ENCODE measurements at regions not wholly inside any gene's neighbourhood (a gene's known extent, or its start where the extent isn't known, plus 50 kb on each side); places are given as distances from the start of the nearest gene placed in this dataset.
A peak's percentile ranks its signal among the peaks of the same experiment; 100 is the strongest.

GRCh38 chr10:85535926-85536325 is 830.7 kb downstream of the GRID1 start:
- H3K4me1 ChIP-seq (ENCODE audit: insufficient read depth), result peaks cover 9% of the 10 kb centered on the region; the same call in 1 of the 2 replicates
- H3K79me2 ChIP-seq (replicated peaks; ENCODE audit: insufficient read depth), result no peaks in the 10 kb centered on the region
- H3K27ac ChIP-seq (ENCODE audit: low read depth), result no peak overlapping the region
- TF ChIP-seq JUNB (IDR thresholded peaks at IDR 0.05; ENCODE audit: unreplicated experiment) (no peak), REST (IDR thresholded peaks at IDR 0.05; ENCODE audit: unreplicated experiment) (no peak), ZNF462 (CRISPR knock-in tag; IDR thresholded peaks at IDR 0.05) (no peak), NANOG (IDR thresholded peaks at IDR 0.05; ENCODE audit: borderline replicate concordance) (no peak), ZNF114 (CRISPR knock-in tag; IDR thresholded peaks at IDR 0.05) (no peak), ETS1 (IDR thresholded peaks at IDR 0.05) (no peak), EZH2phosphoT487 (IDR thresholded peaks at IDR 0.05; ENCODE audit: unreplicated experiment) (no peak), POLR2AphosphoS5 (IDR thresholded peaks at IDR 0.05; ENCODE audit: low read depth) (no peak), STAT1 (IDR thresholded peaks at IDR 0.05; ENCODE audit: unreplicated experiment) (no peak), CTCF (conservative IDR thresholded peaks at IDR 0.05; ENCODE audit: low read depth in 2 of 2) (no peak), EZH2 (IDR thresholded peaks at IDR 0.05; ENCODE audit: low read depth, unreplicated experiment) (no peak), ZNF331 (CRISPR knock-in tag; IDR thresholded peaks at IDR 0.05; ENCODE audit: low read depth) (no peak), CREB1 (CRISPR knock-in tag; IDR thresholded peaks at IDR 0.05; ENCODE audit: low read depth) (no peak)
- no peak overlapping the region for H3K4me3 ChIP-seq
- peaks cover 11% of the 10 kb centered on the region for H3K36me3 Mint-ChIP-seq (ENCODE audit: low read depth)
- peaks cover 66% of the 10 kb centered on the region for H3K9me3 Mint-ChIP-seq
- no peaks in the 10 kb centered on the region for H3K36me3 ChIP-seq (ENCODE audit: insufficient read depth)
- no peak overlapping the region for H2AFZ ChIP-seq
- peaks cover 14% of the 10 kb centered on the region for H3K4me1 Mint-ChIP-seq
- no peak overlapping the region for H3K4me3 Mint-ChIP-seq
- H3F3A ChIP-seq (replicated peaks; ENCODE audit: low read depth), result no peaks in the 10 kb centered on the region
- no peak for ATAC-seq
- peaks cover 2% of the 10 kb centered on the region for H3K27me3 Mint-ChIP-seq (ENCODE audit: insufficient read depth, low read depth, poor library complexity)
- no peaks in the 10 kb centered on the region for H3K9me2 ChIP-seq (ENCODE audit: insufficient read depth)
- H3K27ac Mint-ChIP-seq, result no peak overlapping the region
- DNase-seq (ENCODE audit: low spot score), result no peak
- H3K4me2 ChIP-seq, result peak overlapping the region; percentile 23; the same call in 1 of the 2 replicates
- H3K27me3 ChIP-seq (ENCODE audit: insufficient read depth), result no peaks in the 10 kb centered on the region
- H4K20me1 ChIP-seq (replicated peaks; ENCODE audit: insufficient read depth), result no peaks in the 10 kb centered on the region

All from GM23338 (cell line).